Parathyroid adenoma (tissue), 2 donors: ENCODE measurements at regions not wholly inside any gene's neighbourhood (a gene's known extent, or its start where the extent isn't known, plus 50 kb on each side); places are given as distances from the start of the nearest gene placed in this dataset.

ENCODE experiments used
- H2AFZ ChIP-seq: fragments of 300-600 bp; sonication (generic); one replicate; pipeline ENCODE4 v1.7.0; 2017; ENCODE audit warnings: antibody characterized with exemption, mild to moderate bottlenecking
- H3K27ac ChIP-seq: fragments of 300-600 bp; sonication (generic); one replicate; pipeline ENCODE4 v1.7.0; 2017
- H3K27me3 ChIP-seq: fragments of 300-600 bp; sonication (generic); one replicate; pipeline ENCODE4 v1.7.0; 2017; ENCODE audit warnings: low read length; ENCODE audit not compliant: control insufficient read depth, insufficient read depth
- H3K36me3 ChIP-seq: fragments of 300-600 bp; sonication (generic); one replicate; pipeline ENCODE4 v1.7.0; 2017; ENCODE audit warnings: low read length; ENCODE audit not compliant: control insufficient read depth, insufficient read depth
- H3K4me1 ChIP-seq: fragments of 300-600 bp; sonication (generic); one replicate; pipeline ENCODE4 v1.7.0; 2017; ENCODE audit warnings: control low read depth
- H3K4me2 ChIP-seq: fragments of 300-600 bp; sonication (generic); one replicate; pipeline ENCODE4 v1.7.0; 2017; ENCODE audit warnings: low read length
- H3K4me3 ChIP-seq: fragments of 300-600 bp; sonication (generic); one replicate; pipeline ENCODE4 v1.7.0; 2017; ENCODE audit warnings: low read depth, low read length
- H3K79me2 ChIP-seq: fragments of 300-600 bp; sonication (generic); one replicate; pipeline ENCODE4 v1.7.0; 2017; ENCODE audit warnings: control low read depth
- H3K9ac ChIP-seq: fragments of 300-600 bp; sonication (generic); one replicate; pipeline ENCODE4 v1.7.0; 2017; ENCODE audit warnings: mild to moderate bottlenecking
- H3K9me3 ChIP-seq: fragments of 300-600 bp; sonication (generic); one replicate; pipeline ENCODE4 v1.7.0; 2017; ENCODE audit warnings: low read length; ENCODE audit not compliant: control insufficient read depth
- TF ChIP-seq, protein P1 (sequence below): fragments of 300-600 bp; sonication (generic); IDR thresholded peaks from one replicate; pipeline ENCODE4 v1.7.0; 2017; ENCODE audit warnings: antibody characterized with exemption, mild to moderate bottlenecking
- donor health status: primary hyperparathyroidism.

DNA sequence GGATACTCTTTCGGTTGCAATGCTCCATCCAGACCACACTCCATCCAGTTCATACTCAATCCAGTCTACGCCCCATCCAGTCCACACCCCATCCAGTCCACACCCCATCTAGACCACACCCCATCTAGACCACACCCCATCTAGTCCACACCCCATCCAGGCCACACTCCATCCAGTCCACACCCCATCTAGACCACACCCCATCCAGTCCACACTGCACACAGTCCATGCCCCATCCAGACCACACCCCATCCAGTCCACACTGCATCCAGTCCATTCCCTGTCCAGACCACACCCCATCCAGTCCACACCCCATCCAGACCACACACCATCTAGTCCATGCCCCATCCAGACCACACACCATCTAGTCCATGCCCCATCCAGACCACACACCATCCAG, 116.0 kb upstream of the RTL1 start:
- no peak overlapping the region for H3K9ac ChIP-seq
- no peaks in the 10 kb centered on the region for H3K79me2 ChIP-seq
- no peak overlapping the region for H3K4me3 ChIP-seq
- H3K36me3 ChIP-seq: no peaks in the 10 kb centered on the region
- H3K27ac ChIP-seq: no peak overlapping the region
- H3K27me3 ChIP-seq: no peaks in the 10 kb centered on the region
- H3K4me1 ChIP-seq: no peaks in the 10 kb centered on the region
- H3K4me2 ChIP-seq: no peak overlapping the region
- H3K9me3 ChIP-seq: no peaks in the 10 kb centered on the region
- H2AFZ ChIP-seq: no peak overlapping the region
- TF ChIP-seq, protein P1, sequence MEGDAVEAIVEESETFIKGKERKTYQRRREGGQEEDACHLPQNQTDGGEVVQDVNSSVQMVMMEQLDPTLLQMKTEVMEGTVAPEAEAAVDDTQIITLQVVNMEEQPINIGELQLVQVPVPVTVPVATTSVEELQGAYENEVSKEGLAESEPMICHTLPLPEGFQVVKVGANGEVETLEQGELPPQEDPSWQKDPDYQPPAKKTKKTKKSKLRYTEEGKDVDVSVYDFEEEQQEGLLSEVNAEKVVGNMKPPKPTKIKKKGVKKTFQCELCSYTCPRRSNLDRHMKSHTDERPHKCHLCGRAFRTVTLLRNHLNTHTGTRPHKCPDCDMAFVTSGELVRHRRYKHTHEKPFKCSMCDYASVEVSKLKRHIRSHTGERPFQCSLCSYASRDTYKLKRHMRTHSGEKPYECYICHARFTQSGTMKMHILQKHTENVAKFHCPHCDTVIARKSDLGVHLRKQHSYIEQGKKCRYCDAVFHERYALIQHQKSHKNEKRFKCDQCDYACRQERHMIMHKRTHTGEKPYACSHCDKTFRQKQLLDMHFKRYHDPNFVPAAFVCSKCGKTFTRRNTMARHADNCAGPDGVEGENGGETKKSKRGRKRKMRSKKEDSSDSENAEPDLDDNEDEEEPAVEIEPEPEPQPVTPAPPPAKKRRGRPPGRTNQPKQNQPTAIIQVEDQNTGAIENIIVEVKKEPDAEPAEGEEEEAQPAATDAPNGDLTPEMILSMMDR: no peak

GRCh38 chr14:101019990-101020710, 116.6 kb upstream of the RTL1 start:
- H3K9ac ChIP-seq: no peak overlapping the region
- no peak overlapping the region for H3K27ac ChIP-seq

GRCh38 chr14:101020834-101021370, 117.4 kb upstream of the RTL1 start:
- TF ChIP-seq, protein P1: no peak
- Histone ChIP-seq H3K36me3 (no peaks in the 10 kb centered on the region), H3K4me2 (no peak overlapping the region)

More at GRCh38 chr14:101019990-101020710, 116.6 kb upstream of the RTL1 start:
- no peaks in the 10 kb centered on the region for H3K79me2 ChIP-seq
- H3K4me3 ChIP-seq: no peak overlapping the region
- no peaks in the 10 kb centered on the region for H3K4me1 ChIP-seq
- no peaks in the 10 kb centered on the region for H3K9me3 ChIP-seq
- no peak overlapping the region for H2AFZ ChIP-seq
- no peaks in the 10 kb centered on the region for H3K36me3 ChIP-seq
- TF ChIP-seq, protein P1: no peak
- no peak overlapping the region for H3K4me2 ChIP-seq
- no peaks in the 10 kb centered on the region for H3K27me3 ChIP-seq

GRCh38 chr14:101022121-101022520, 118.6 kb upstream of the RTL1 start:
- no peaks in the 10 kb centered on the region for H3K27me3 ChIP-seq
- H3K9ac ChIP-seq: no peak overlapping the region
- H3K79me2 ChIP-seq: no peaks in the 10 kb centered on the region
- no peak overlapping the region for H2AFZ ChIP-seq
- H3K4me3 ChIP-seq: no peak overlapping the region
- no peaks in the 10 kb centered on the region for H3K9me3 ChIP-seq
- no peaks in the 10 kb centered on the region for H3K36me3 ChIP-seq
- H3K4me2 ChIP-seq: no peak overlapping the region
- H3K27ac ChIP-seq: no peak overlapping the region
- H3K4me1 ChIP-seq: no peaks in the 10 kb centered on the region
- TF ChIP-seq, protein P1: no peak

More at GRCh38 chr14:101020834-101021370, 117.4 kb upstream of the RTL1 start:
- Histone ChIP-seq H3K4me3 (no peak overlapping the region), H3K9me3 (no peaks in the 10 kb centered on the region), H3K27me3 (no peaks in the 10 kb centered on the region), H2AFZ (no peak overlapping the region), H3K4me1 (no peaks in the 10 kb centered on the region), H3K9ac (no peak overlapping the region), H3K79me2 (no peaks in the 10 kb centered on the region), H3K27ac (no peak overlapping the region)
